Body of pancreas (tissue), 4 donors: ENCODE measurements at regions not wholly inside any gene's neighbourhood (a gene's known extent, or its start where the extent isn't known, plus 50 kb on each side); places are given as distances from the start of the nearest gene placed in this dataset.

Experiments used
- POLR2A ChIP-seq, 3 donors: fragments of 450-650 bp; IDR thresholded peaks; one replicate each; pipeline ENCODE4 v1.6.1; 2016; ENCODE audit warnings: antibody characterized with exemption in 3 of 3, mild to moderate bottlenecking in 2 of 3
- TF ChIP-seq, protein P1 (sequence below), 7 experiments: fragments of 450-650 bp in 4 of 7; fragments of 200-600 bp in 3 of 7; sonication (generic) in 3 of 7; IDR thresholded peaks; one replicate each; pipeline ENCODE4 v1.5.1; 2016 to 2019; ENCODE audit warnings: antibody characterized with exemption in 7 of 7

GRCh38 chr17:71188811-71189492 is 931.9 kb upstream of the SOX9 start:
- no peak for TF ChIP-seq POLR2A (IDR thresholded peaks at IDR 0.05)
- TF ChIP-seq, protein P1, sequence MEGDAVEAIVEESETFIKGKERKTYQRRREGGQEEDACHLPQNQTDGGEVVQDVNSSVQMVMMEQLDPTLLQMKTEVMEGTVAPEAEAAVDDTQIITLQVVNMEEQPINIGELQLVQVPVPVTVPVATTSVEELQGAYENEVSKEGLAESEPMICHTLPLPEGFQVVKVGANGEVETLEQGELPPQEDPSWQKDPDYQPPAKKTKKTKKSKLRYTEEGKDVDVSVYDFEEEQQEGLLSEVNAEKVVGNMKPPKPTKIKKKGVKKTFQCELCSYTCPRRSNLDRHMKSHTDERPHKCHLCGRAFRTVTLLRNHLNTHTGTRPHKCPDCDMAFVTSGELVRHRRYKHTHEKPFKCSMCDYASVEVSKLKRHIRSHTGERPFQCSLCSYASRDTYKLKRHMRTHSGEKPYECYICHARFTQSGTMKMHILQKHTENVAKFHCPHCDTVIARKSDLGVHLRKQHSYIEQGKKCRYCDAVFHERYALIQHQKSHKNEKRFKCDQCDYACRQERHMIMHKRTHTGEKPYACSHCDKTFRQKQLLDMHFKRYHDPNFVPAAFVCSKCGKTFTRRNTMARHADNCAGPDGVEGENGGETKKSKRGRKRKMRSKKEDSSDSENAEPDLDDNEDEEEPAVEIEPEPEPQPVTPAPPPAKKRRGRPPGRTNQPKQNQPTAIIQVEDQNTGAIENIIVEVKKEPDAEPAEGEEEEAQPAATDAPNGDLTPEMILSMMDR (IDR thresholded peaks at IDR 0.05): no peak
